Panc1 (cell line): ENCODE measurements at regions not wholly inside any gene's neighbourhood (a gene's known extent, or its start where the extent isn't known, plus 50 kb on each side); places are given as distances from the start of the nearest gene placed in this dataset.

ENCODE experiments used
- ATAC-seq: fragments of 200-7000 bp; cut with Tn5 transposase; 2 replicates; pipeline ENCODE4 v1.9.1; 2020; ENCODE audit warnings: mild to moderate bottlenecking, moderate library complexity
- BruUV-seq: library from RNA; stranded (reverse); fragments of 400-500 nt; replicated peaks from 2 replicates; lab custom pipeline; 2021; lab: Mats Ljungman, UMichigan
- CTCF ChIA-PET: fragments of 300-600 bp; sonication (Branson Sonifier 250); formaldehyde crosslinking; loops from one replicate; lab custom pipeline; 2022; ENCODE audit warnings: antibody characterized with exemption; lab: Charles Lee
- POLR2A ChIA-PET: fragments of 300-600 bp; sonication (Branson Sonifier 250); formaldehyde crosslinking; loops from one replicate; lab custom pipeline; 2022; ENCODE audit warnings: antibody characterized with exemption; lab: Charles Lee
- DNase-seq: peaks from one replicate; pipeline ENCODE4 v3.0.0-alpha.2; 2010; ENCODE audit warnings: low read depth, low spot score
- H3K27ac ChIP-seq: 2 replicates; pipeline ENCODE4 v1.5.1; 2011; ENCODE audit warnings: mild to moderate bottlenecking, low read length, inconsistent platforms
- H3K27me3 ChIP-seq: fragments of 200-500 bp; sonication (Bioruptor generic); 2 replicates; pipeline ENCODE4 v1.6.0; 2014; ENCODE audit warnings: low read length, inconsistent platforms; ENCODE audit not compliant: control insufficient read depth, insufficient read depth
- H3K36me3 ChIP-seq: fragments of 200-500 bp; sonication (Bioruptor generic); 2 replicates; pipeline ENCODE4 v1.5.1; 2014; ENCODE audit warnings: inconsistent platforms, mild to moderate bottlenecking, low read length, moderate library complexity; ENCODE audit not compliant: control insufficient read depth, insufficient read depth
- H3K4me1 ChIP-seq: 2 replicates; pipeline ENCODE4 v1.5.1; 2011; ENCODE audit warnings: inconsistent platforms, mild to moderate bottlenecking, low read length, moderate library complexity; ENCODE audit not compliant: control insufficient read depth, insufficient read depth
- H3K4me3 ChIP-seq, 2 experiments: 2 replicates each; pipeline ENCODE4 v1.5.1; 2011 to 2012; ENCODE audit warnings: low read depth in 2 of 2, low read length in 2 of 2, mild to moderate bottlenecking in 2 of 2, inconsistent platforms in 1 of 2, moderate library complexity in 1 of 2
- H3K9me3 ChIP-seq: fragments of 200-500 bp; sonication (Bioruptor generic); 2 replicates; pipeline ENCODE4 v1.5.1; 2014; ENCODE audit warnings: low read depth, mild to moderate bottlenecking, inconsistent platforms, low read length, moderate library complexity; ENCODE audit not compliant: control insufficient read depth, insufficient read depth
- POLR2AphosphoS5 ChIP-seq: IDR thresholded peaks from 2 replicates; pipeline ENCODE4 v1.6.1; 2012; ENCODE audit warnings: mild to moderate bottlenecking, low read depth, low read length, moderate library complexity
- SIN3A ChIP-seq: IDR thresholded peaks from 2 replicates; pipeline ENCODE4 v1.6.1; 2012; ENCODE audit warnings: low read depth, mild to moderate bottlenecking, low read length, moderate library complexity, borderline replicate concordance; ENCODE audit not compliant: insufficient read depth
- TCF7L2 ChIP-seq: IDR thresholded peaks from 2 replicates; pipeline ENCODE4 v1.6.1; 2011; ENCODE audit warnings: mild to moderate bottlenecking, low read depth, low read length, inconsistent platforms
- in situ Hi-C: cut with HindIII; loops from 2 replicates; pipeline ENCODE4 v1.10.0; 2016; ENCODE audit warnings: low sequenced_read_pairs, low pct_unique_long_range_greater_than_20kb
- intact Hi-C: fragments of 100-400 bp; cut with micrococcal nuclease; formaldehyde crosslinking; loops from one replicate; pipeline ENCODE4 v1.10.0; 2022; ENCODE audit not compliant: unreplicated experiment
- TF ChIP-seq, protein P1 (sequence below), 2 experiments: IDR thresholded peaks; 2 replicates each; pipeline ENCODE4 v1.6.1; 2011 to 2012; ENCODE audit warnings: low read depth in 2 of 2, control low read depth in 1 of 2, low read length in 1 of 2, mild to moderate bottlenecking in 1 of 2, moderate library complexity in 1 of 2; ENCODE audit not compliant: insufficient read depth in 1 of 2
- TF ChIP-seq, protein P2 (sequence below): fragments of 450-650 bp; IDR thresholded peaks from 2 replicates; pipeline ENCODE4 v1.5.1; 2017; ENCODE audit warnings: mild to moderate bottlenecking

DNA sequence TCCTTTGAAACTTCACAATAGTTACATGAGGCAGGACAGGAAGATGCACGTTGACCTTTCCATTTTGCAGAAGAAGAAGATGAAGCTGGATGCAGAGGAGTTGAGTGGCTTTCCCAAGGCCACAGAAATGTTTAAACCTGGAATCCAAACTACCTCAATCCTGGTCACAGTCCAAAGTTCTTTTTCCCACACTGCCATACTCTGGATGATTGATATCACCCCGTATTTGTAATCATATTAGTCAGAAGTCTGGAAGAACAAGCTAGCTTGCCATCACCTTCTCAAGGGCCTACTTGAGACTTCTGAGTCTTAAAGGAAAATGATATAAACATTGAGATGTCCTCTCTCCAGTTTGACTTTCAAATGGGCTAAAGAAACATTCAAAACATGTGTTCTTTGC is 190.1 kb downstream of the LNPK start:
- Histone ChIP-seq H3K27me3 (no peaks in the 10 kb centered on the region), H3K4me3 (no peak overlapping the region), H3K4me1 (no peaks in the 10 kb centered on the region), H3K27ac (no peak overlapping the region), H3K9me3 (0 out of 2 replicates have a peak, but pooled peaks cover 3% of the 10 kb centered on the region), H3K36me3 (no peaks in the 10 kb centered on the region)
- BruUV-seq: no TSS peak
- CTCF ChIA-PET: no interaction called here
- no peak for DNase-seq
- in situ Hi-C loops (no loop called here), intact Hi-C loops (no loop called here)
- POLR2A ChIA-PET: no interaction called here
- ATAC-seq: no peak
- TF ChIP-seq SIN3A: no peak
- no peak for TF ChIP-seq POLR2AphosphoS5
- TF ChIP-seq TCF7L2: no peak
- TF ChIP-seq, protein P1, sequence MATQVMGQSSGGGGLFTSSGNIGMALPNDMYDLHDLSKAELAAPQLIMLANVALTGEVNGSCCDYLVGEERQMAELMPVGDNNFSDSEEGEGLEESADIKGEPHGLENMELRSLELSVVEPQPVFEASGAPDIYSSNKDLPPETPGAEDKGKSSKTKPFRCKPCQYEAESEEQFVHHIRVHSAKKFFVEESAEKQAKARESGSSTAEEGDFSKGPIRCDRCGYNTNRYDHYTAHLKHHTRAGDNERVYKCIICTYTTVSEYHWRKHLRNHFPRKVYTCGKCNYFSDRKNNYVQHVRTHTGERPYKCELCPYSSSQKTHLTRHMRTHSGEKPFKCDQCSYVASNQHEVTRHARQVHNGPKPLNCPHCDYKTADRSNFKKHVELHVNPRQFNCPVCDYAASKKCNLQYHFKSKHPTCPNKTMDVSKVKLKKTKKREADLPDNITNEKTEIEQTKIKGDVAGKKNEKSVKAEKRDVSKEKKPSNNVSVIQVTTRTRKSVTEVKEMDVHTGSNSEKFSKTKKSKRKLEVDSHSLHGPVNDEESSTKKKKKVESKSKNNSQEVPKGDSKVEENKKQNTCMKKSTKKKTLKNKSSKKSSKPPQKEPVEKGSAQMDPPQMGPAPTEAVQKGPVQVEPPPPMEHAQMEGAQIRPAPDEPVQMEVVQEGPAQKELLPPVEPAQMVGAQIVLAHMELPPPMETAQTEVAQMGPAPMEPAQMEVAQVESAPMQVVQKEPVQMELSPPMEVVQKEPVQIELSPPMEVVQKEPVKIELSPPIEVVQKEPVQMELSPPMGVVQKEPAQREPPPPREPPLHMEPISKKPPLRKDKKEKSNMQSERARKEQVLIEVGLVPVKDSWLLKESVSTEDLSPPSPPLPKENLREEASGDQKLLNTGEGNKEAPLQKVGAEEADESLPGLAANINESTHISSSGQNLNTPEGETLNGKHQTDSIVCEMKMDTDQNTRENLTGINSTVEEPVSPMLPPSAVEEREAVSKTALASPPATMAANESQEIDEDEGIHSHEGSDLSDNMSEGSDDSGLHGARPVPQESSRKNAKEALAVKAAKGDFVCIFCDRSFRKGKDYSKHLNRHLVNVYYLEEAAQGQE (IDR thresholded peaks at IDR 0.05; ENCODE audit: insufficient read depth in 1 of 2, low read depth in 2 of 2, low read length in 1 of 2): no peak
- TF ChIP-seq, protein P2, sequence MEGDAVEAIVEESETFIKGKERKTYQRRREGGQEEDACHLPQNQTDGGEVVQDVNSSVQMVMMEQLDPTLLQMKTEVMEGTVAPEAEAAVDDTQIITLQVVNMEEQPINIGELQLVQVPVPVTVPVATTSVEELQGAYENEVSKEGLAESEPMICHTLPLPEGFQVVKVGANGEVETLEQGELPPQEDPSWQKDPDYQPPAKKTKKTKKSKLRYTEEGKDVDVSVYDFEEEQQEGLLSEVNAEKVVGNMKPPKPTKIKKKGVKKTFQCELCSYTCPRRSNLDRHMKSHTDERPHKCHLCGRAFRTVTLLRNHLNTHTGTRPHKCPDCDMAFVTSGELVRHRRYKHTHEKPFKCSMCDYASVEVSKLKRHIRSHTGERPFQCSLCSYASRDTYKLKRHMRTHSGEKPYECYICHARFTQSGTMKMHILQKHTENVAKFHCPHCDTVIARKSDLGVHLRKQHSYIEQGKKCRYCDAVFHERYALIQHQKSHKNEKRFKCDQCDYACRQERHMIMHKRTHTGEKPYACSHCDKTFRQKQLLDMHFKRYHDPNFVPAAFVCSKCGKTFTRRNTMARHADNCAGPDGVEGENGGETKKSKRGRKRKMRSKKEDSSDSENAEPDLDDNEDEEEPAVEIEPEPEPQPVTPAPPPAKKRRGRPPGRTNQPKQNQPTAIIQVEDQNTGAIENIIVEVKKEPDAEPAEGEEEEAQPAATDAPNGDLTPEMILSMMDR: no peak

DNA sequence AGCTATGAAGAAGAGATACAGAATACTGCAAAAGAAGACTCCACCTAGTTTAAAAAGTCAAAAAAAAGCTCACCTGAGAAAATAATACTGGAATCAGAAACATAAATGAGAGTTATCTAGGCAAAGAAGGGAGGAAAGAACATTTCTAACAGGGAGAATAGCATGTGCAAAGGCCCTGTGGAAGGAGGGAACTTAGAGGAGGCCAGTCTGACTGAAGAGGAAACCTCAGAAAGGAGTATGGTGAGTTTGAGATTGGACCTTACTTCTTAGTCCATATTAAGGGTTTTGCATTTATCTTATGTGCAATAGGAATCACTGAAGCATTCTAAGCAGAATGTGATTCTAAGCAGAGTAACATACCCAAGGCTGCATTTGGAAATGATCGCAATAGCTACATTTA is 193.2 kb downstream of the LNPK start:
- intact Hi-C loops: no loop called here
- ATAC-seq: no peak
- no peak for DNase-seq
- Histone ChIP-seq H3K4me1 (no peaks in the 10 kb centered on the region), H3K36me3 (no peaks in the 10 kb centered on the region), H3K27me3 (no peaks in the 10 kb centered on the region), H3K9me3 (no peaks in the 10 kb centered on the region), H3K27ac (no peak overlapping the region), H3K4me3 (no peak overlapping the region)
- no TSS peak for BruUV-seq
- in situ Hi-C loops: no loop called here
- TF ChIP-seq, protein P2: no peak
- no peak for TF ChIP-seq SIN3A
- no peak for TF ChIP-seq TCF7L2
- ChIA-PET CTCF (no interaction called here), POLR2A (no interaction called here)
